Neural cell (in vitro differentiated cells): ENCODE measurements at regions not wholly inside any gene's neighbourhood (a gene's known extent, or its start where the extent isn't known, plus 50 kb on each side); places are given as distances from the start of the nearest gene placed in this dataset.

Source experiments
- CTCF ChIP-seq: fragments of 450-650 bp; IDR thresholded peaks from 2 replicates; pipeline ENCODE4 v1.5.1; 2014; ENCODE audit warnings: antibody characterized with exemption, mild to moderate bottlenecking, moderate library complexity; ENCODE audit not compliant: poor library complexity, severe bottlenecking
- EZH2 ChIP-seq: fragments of 200-600, 300-800 bp; shearing (Covaris generic), sonication (generic); IDR thresholded peaks from 2 replicates; pipeline ENCODE4 v1.6.1; 2014; ENCODE audit warnings: antibody characterized with exemption, low read length, borderline replicate concordance, mild to moderate bottlenecking; ENCODE audit not compliant: insufficient read depth, poor library complexity, severe bottlenecking
- POLR2AphosphoS5 ChIP-seq: IDR thresholded peaks from 2 replicates; pipeline ENCODE4 v1.6.1; 2012
- REST ChIP-seq: IDR thresholded peaks from 2 replicates; pipeline ENCODE4 v1.6.1; 2012; ENCODE audit warnings: borderline replicate concordance
- TAF1 ChIP-seq: IDR thresholded peaks from 2 replicates; pipeline ENCODE4 v1.6.1; 2012; ENCODE audit warnings: low read depth

GRCh38 chr7:46720761-46721160 is 799.7 kb upstream of the IGFBP3 start:
- TF ChIP-seq CTCF (no peak), POLR2AphosphoS5 (no peak), EZH2 (no peak), REST (no peak), TAF1 (no peak)
